ENCODE measurements at regions not wholly inside any gene's neighbourhood (a gene's known extent, or its start where the extent isn't known, plus 50 kb on each side); places are given as distances from the start of the nearest gene placed in this dataset.

DNA sequence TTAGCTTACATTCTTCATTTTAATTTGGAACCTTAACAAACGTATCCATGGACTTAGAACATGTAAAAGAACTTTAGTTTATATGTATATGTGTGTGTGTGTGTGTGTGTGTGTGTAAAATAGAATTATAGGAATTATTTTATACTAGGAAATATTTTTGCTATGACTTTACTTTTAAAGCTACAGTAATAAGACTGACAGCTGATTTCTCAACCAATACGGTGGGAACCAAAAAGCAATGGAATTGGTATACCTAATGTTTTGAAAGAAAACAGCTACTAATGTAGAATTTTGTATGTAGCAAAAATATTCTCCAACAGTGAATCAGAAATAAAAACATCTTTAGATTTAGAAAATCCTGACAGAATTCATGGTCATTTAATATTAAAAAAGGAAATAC lies 146.5 kb upstream of the ARL4C start:
- TF ChIP-seq, protein P1, sequence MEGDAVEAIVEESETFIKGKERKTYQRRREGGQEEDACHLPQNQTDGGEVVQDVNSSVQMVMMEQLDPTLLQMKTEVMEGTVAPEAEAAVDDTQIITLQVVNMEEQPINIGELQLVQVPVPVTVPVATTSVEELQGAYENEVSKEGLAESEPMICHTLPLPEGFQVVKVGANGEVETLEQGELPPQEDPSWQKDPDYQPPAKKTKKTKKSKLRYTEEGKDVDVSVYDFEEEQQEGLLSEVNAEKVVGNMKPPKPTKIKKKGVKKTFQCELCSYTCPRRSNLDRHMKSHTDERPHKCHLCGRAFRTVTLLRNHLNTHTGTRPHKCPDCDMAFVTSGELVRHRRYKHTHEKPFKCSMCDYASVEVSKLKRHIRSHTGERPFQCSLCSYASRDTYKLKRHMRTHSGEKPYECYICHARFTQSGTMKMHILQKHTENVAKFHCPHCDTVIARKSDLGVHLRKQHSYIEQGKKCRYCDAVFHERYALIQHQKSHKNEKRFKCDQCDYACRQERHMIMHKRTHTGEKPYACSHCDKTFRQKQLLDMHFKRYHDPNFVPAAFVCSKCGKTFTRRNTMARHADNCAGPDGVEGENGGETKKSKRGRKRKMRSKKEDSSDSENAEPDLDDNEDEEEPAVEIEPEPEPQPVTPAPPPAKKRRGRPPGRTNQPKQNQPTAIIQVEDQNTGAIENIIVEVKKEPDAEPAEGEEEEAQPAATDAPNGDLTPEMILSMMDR (IDR thresholded peaks at IDR 0.05; ENCODE audit: low read length), result no peak
- no peak for TF ChIP-seq EZH2 (IDR thresholded peaks at IDR 0.05; ENCODE audit: borderline replicate concordance, low read length)

All from OCI-LY1 (cell line).